HG03159 (cell line): ENCODE measurements at regions not wholly inside any gene's neighbourhood (a gene's known extent, or its start where the extent isn't known, plus 50 kb on each side); places are given as distances from the start of the nearest gene placed in this dataset.
"Not testable (repeated sequence)": the region's sequence is repeated elsewhere in the genome, so short reads cannot be mapped to it uniquely, and the experiment has no call there.

Source experiments
- ATAC-seq: cut with Tn5 transposase; IDR thresholded peaks from one replicate; pipeline ENCODE4 v1.9.1; 2021; ENCODE audit warnings: mild to moderate bottlenecking, moderate library complexity; ENCODE audit not compliant: unreplicated experiment

- ATAC-seq: not testable (repeated sequence)
Observed at GRCh38 chr1:242914729-242915128, 340.4 kb downstream of the CEP170 start.

- not testable (repeated sequence) for ATAC-seq
Observed at GRCh38 chr1:242912855-242913254, 342.2 kb downstream of the CEP170 start.

GRCh38 chr1:242900558-242900957 lies 354.5 kb downstream of the CEP170 start:
- ATAC-seq: not testable (repeated sequence)

- no peak for ATAC-seq
Observed at GRCh38 chr1:242890192-242890741, 364.8 kb downstream of the CEP170 start.

GRCh38 chr1:242886137-242886536 lies 361.6 kb upstream of the PLD5 start:
- peak; percentile 93 for ATAC-seq

GRCh38 chr1:242880022-242880421 lies 355.5 kb upstream of the PLD5 start:
- ATAC-seq: not testable (repeated sequence)

GRCh38 chr1:242877743-242878142 lies 353.2 kb upstream of the PLD5 start:
- ATAC-seq: no peak

- ATAC-seq: no peak
Observed at GRCh38 chr1:242877229-242877628, 352.7 kb upstream of the PLD5 start.

GRCh38 chr1:242876030-242876429 lies 351.5 kb upstream of the PLD5 start:
- no peak for ATAC-seq

- no peak for ATAC-seq
Observed at GRCh38 chr1:242873661-242874060, 349.2 kb upstream of the PLD5 start.

- ATAC-seq: no peak
Observed at GRCh38 chr1:242872521-242872920, 348.0 kb upstream of the PLD5 start.

GRCh38 chr1:242871471-242872030 lies 347.1 kb upstream of the PLD5 start:
- ATAC-seq: no peak

- ATAC-seq: peak; percentile 46
Observed at GRCh38 chr1:242870966-242871365, 346.5 kb upstream of the PLD5 start.

GRCh38 chr1:242856289-242856688 lies 331.8 kb upstream of the PLD5 start:
- ATAC-seq: no peak

GRCh38 chr1:242854466-242854865 lies 330.0 kb upstream of the PLD5 start:
- ATAC-seq: no peak

- no peak for ATAC-seq
Observed at GRCh38 chr1:242847390-242847993, 323.0 kb upstream of the PLD5 start.

GRCh38 chr1:242842094-242842493 lies 317.6 kb upstream of the PLD5 start:
- ATAC-seq: no peak

GRCh38 chr1:242839101-242839500 lies 314.6 kb upstream of the PLD5 start:
- ATAC-seq: no peak

GRCh38 chr1:242836423-242836822 lies 311.9 kb upstream of the PLD5 start:
- ATAC-seq: no peak

GRCh38 chr1:242828828-242829227 lies 304.3 kb upstream of the PLD5 start:
- no peak for ATAC-seq

GRCh38 chr1:242828199-242828598 lies 303.7 kb upstream of the PLD5 start:
- no peak for ATAC-seq

- ATAC-seq: no peak
Observed at GRCh38 chr1:242827538-242827937, 303.0 kb upstream of the PLD5 start.
